ENCODE measurements at regions not wholly inside any gene's neighbourhood (a gene's known extent, or its start where the extent isn't known, plus 50 kb on each side); places are given as distances from the start of the nearest gene placed in this dataset.

DNA sequence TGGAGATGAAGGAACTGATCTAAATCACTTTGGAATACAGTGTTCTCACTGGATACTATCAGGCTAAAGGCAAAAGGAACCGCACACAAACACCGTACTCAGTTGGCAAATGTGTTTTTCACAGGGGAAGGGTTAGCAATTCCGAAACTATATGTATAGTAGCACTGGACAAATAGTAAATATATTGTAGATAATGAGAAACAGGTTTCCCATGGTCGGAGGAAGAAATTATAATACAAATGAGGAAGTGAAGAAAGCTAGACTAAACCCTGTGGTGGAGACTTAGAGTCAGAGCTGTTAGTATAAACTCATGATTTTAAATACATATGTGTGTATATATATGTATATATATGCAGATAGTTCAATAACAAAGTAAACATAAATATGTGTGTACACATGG is 414.1 kb upstream of the SALL1 start:
- DNase-seq: no peak

DNA sequence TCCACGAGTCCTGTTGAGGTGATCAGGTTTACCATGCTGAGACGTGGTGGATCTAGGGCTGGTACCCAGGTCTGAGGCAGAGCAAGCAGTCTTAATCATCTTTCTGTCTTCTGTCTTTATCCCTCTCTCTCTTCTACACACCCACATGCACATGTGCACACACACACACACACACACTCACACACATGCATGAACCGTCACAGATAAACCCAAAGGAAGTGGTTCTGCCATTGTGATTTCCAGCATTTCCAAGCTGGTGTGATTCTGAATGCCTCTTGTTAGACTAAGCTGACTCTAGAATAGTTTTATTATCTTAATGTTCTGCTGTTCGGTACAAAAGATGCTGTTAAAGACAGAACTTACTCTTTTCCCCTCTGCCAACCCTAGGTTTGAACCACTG is 411.8 kb upstream of the SALL1 start:
- DNase-seq: no peak

DNA sequence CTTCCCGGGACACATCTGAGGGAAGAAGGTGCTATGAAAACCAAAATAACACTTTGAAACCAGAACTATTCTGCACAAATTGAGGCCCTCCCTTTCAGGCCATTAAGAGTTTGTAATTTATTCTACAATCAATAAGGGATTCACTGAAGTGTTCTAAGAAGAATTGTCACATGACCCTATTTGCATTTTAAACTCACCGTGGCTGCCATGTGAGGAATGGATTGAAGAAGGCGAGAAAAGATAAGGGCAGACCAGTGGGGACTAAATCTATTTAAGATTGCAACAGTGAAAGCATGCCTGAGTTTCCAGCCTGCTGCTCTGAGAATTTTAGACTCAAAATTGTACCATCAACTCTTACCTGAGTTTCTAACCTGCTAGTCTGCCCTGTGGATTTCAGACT is 408.8 kb upstream of the SALL1 start:
- DNase-seq: no peak

DNA sequence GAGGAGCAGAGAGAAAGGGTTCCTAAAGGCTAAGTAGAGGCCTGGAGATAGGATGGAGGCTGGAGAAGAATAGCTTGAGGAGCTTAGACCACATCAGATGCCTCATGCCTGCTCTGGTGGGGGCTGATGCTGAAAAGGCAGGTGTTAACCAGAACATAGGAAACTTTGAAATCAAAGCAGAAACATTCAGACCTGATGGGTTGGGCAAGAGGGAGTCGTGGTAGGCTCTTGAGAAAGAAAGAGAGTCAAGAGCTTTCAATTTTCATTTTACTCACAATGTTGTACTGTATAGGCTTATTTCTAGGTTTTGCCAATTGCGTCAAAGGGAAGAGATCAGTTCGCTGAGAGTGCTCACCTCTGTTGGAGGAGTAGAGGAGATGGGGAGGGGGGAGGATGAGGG is 406.6 kb upstream of the SALL1 start:
- no peak for DNase-seq

DNA sequence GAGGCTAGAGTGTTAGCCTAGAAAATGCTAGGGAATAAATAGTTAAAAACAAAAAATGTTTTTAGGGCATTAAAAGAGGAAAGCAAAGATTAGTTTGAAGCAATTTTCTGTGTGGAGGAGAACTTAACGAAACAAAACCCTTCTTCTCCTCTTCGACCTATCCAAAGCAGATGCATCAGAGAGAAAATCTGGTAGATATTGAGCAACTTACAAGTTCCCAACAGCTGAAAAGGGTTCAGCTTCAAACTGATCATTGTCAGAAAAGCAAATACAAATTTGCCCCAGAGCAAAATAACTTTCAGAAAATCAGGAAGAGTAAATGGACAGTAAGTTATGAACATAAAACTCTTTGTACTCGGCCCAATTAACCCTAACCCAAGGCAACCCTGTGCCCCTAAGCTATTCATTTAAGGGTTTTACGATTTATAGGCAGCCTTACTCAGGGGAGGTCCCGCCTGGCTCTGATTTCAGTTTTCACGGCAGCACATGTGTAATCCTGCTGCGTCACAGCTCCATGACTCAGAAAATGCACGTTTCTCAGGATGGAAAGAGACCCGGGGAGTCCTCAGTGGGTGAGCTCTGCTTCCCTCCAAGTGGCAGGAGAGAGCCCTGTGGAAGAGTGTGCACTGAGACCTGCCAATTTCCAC is 405.7 kb upstream of the SALL1 start:
- DNase-seq: no peak

DNA sequence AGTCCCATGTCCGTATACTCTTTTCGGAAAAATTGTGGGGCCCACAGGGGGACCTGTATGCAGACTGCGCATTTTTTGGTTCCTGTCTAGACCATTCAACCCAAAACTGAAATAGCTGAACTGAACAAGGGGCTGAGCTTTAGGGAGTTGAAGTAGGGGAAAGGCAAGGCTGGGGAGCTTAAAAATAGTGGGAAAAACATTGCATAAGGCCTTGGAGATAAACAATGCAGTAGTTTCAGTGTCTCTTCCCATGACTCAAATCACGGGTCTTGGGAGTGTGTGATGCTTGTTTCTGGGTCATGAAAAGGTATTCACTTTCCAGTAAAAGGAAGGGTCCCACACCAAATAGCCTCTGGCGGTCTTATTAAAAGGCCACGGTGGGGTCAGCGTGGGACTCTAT is 402.8 kb upstream of the SALL1 start:
- DNase-seq: no peak

DNA sequence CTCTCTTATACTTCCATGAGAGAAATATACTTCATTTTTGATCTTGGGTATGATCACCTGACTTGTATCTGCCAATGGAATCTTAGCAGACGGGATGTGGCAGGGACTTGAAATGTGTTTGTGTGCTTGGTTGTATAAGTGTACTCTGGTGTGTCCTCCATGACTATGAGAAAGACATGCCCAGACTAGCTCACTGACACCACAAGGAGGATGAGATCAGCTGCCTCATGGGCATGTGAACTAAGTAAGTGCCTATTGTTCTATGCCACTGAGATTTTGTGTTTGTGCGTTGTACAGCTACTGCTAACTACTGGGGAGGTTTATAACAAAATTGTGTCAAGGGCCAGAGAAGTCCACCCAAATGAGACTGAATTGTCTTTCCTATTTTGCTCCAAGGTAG is 402.2 kb upstream of the SALL1 start:
- DNase-seq: no peak

DNA sequence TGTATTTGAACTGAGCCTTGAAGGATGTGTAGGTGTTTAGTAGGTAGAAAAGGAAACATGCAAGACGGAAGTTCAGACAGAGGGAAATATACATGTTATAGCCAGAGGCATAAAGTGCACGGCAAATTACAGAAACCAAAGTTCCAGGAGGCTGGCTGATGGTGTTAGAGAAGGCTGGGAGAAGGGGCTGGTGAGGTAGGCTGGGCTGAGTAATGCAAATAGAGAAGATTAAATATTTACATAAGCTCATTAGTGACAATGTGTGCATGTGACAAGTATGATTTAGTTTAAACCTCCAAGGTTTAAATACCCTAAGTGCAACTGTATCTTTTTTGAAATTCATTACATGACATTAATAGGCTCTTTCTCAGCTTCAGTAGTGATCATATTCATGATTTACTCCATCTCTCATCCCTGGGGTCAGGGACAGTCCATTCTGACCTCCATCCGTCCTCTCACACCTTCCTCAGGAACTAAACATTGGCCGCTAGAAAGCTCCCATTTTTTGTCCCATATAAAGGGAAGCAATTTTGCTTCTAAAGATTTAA is 399.8 kb upstream of the SALL1 start:
- no peak for DNase-seq

DNA sequence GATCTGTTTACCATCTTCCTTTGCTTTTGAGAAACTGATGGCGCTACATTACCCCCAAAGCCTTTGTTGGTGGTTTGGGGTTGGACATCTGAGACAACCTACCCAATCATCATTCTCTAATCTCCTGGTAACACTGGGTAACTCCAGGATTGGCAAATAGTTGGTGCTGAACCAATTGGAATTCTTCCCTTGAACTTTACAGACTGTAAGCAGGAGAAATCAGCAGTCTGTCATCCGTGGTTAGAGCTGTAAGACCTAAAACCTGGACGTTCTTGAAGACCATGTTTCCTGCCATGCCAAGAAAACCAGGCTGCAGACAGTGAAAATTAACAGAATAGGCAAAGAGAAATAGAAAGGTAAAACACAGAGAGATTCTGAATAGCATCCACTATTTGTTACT is 398.8 kb upstream of the SALL1 start:
- DNase-seq: no peak

DNA sequence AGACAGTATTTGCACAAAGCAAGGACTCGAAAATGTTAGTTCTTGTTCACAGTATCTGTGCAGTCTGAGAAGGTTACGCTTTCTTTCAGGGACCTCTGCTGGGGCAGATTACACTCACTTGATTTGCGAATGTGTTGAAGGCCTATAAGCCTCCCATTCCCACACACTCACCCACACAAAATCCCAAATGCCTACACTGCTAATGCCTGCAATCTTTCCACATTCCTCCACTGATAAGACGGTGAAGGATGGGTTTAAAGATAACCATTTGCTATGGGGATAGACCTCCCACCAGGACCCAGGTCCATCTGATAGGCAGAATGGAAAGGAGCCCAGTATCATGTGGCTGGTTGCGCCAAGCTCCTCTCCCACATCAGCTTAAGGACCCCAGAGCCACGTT is 394.9 kb upstream of the SALL1 start:
- no peak for DNase-seq

DNA sequence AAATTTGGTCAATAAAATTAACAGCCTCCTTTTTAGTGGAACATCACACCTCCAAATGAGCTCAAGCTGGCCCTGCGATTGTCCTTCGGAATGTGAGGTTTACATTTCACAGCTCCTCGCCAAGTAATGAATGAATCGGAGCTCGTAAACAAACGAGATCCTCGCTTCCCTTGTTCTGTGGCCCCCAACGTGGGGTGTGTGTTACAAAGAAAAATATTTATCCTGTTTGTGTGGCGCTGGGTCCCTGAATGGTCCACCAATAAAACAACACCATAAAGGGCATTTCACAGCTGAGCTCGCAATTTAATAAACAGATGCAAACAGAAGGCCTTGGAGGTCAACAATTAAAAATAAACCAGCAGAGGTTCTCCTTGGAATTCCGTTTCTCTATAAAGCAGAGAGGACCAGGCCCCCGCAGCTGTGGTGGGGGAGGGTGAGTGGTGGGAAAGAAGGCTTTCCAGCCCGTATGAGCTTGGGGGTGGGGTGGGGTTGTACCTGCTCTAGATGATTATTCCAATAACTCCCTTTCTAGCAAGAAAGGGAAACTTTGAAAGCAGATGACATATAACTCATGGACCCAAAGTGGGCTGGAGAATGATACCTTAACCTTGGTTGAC is 393.9 kb upstream of the SALL1 start:
- no peak for DNase-seq

DNA sequence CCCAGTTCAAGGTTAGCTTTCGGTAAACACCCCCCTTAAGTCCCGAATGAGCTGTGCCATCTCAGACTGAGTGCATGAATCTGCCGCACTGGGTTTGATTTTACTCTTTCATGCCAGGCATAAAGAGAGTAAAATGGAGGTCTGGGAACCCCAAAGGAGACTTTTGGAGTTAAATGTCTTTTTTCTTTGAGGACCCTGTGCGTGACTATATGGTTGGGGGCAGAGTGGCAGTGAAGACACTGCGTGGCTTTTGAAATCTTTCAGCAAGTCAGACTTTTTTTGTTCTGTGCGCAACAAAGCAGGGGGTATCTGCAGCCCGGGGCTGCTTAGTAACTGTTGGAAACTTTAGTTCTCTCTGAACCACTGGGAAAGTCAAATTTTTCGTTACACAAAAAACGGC is 392.9 kb upstream of the SALL1 start:
- no peak for DNase-seq

DNA sequence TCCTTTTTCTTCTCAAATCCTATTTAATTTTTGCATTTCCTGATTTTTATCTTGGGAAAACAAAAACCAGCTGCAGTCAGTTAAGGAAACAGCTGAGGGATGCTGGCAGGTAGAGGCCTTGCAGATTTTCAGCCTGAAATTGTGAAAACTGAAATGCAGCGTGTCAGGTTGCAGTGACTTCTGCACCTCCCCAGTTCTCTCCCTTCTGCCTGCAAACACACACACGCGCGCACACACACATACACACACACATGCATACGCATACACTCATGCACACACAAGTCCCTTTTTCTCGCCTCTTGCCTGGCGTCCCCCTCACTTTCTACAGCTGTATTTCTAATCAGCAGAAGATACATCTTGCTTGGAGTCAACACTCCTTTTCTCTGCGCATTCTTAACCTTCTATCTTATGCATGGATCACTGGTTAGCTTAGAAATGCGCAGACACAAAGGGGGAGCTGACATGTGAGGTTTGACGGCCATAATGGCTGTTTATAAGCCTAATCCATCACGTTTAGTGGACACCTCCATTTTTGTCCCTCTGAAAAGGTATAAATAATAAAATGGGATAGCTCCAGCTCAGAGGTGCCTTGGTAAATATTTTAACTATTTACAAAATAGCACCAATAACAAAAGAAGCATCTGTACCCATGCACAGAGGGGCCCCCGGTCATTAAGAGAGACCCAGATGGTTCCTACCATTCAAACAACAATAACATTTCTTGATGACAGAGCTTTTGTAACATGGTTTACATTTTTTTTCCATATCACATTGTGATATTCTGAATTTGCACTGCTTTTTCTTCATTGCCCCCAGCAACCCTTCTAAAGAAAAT is 392.1 kb upstream of the SALL1 start:
- DNase-seq: no peak

DNA sequence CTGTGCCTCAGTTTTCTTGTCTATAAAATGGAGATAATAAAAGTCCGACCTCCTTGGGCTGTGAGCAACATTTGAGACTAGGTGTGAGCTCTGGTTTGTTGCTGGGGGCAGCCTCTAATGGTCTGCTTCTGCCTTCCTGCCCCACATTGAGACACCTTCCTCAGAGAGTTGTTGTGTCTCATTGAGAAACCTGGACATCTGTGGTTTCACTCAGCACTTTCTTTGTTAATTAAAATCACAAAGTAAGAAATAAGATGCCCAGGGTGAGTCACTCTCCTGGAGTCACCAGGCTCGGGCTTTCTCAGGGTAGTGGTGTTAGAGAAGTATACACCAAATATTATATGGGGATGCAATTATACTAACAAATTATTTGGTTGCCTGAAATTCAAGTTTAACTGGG is 389.2 kb upstream of the SALL1 start:
- no peak for DNase-seq

DNA sequence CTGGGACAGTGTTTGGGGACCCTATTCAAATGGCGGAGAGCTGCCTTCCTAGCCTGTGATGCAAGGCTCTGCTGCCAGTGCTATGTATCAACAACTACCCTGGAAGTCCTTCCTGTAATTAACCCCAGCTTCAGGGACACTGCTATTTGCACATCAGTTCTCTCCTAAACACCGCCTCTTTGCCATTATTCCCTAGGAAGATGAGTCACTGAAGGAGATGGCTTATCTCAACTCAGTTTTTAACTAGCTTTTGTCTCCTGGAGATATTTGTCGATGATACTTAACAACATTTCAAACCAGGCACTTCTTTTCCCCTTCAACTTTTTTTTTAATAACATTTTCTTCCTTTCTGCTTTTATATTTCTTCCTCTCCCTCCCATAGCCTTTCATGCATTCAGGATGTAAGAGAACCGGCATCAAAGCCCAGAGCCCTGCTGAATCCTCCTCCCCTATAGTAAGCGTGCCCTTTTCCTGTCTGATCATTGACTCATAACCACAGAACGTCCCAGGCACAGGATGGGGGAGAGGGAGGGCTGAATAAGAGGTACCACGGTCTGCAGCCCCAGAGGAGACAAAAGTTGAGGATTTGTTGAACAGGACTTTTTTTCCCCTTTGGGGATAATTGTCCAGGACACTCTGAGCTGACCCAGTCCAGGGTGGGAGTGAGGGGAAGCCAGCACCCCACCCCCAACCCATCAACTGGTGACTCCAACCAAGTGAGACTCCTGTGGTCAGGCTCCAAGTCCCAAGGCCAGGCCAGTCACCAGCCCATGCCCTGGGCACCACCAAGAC is 387.8 kb upstream of the SALL1 start:
- no peak for DNase-seq

DNA sequence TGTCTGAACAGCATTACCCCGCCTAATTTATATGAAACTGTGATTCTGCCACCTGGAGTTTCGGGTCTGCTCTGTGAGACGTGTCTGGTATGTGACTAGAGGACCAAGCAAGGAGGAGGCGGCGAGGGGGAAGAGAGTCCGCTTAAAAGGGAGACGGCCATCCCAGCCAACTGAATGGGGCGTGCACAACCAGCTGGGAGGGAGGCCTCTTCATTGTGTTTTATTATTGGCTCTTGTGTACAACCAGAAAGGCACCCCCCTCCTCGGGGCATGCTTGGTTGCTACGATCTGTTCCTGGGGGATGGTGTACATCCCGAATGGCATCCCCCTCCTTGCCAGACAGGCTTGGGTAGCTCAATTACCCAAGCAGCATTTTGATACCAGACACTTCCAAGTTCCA is 384.5 kb upstream of the SALL1 start:
- DNase-seq: no peak

DNA sequence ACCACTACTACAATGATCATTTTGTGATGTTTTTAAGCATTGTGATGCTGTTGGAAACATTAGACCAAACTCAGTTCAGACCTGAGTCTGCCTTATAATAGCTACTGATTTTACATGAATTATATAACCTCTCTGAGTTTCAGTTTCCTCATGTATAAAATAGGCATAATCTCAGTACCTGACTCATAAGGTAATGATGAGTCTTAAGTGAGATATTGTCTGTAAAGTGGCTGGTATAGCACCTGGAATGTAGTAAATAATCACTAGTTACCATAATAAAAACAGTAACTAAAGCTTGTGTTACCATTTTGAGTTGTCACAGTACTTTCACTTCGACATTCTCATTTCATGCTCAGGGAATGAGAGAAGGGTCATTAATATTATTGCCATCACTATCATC is 381.5 kb upstream of the SALL1 start:
- no peak for DNase-seq

DNA sequence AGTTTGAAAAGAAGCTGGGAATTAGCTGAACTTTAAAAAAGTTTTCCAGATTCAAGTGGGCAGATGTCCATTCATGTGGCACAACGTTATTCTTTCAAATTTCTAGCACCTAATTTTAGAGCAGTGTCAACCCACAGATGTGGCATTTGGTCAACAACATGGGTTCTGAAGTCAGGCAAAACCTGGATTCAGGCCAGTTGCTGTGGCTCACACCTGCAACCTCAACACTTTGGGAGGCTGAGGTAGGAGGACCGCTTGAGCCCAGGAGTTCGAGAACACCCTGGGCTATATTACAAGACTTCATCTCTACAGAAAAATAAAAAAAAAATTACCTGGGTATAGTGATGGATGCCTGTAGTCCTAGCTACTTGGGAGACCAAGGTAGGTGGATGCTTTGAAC is 380.2 kb upstream of the SALL1 start:
- DNase-seq: no peak

DNA sequence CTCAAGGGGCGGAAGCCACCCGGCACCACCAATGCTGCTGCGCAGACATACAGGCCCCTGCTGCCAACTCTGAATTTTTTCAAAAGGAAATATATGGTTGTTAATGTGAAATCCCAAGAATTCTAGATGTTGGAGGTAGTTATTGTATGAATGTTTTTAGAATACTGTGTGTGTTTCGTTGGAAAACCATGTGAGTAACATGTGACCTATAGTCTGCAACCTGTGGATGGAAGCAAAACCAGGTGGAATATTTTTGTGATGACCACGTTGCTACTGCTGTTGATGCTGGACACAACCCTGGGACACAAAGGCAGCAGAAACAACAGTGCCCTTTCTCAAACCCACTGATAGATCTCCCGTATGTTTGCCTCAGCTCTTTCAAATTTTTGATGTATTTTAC is 376.3 kb upstream of the SALL1 start:
- DNase-seq: no peak

DNA sequence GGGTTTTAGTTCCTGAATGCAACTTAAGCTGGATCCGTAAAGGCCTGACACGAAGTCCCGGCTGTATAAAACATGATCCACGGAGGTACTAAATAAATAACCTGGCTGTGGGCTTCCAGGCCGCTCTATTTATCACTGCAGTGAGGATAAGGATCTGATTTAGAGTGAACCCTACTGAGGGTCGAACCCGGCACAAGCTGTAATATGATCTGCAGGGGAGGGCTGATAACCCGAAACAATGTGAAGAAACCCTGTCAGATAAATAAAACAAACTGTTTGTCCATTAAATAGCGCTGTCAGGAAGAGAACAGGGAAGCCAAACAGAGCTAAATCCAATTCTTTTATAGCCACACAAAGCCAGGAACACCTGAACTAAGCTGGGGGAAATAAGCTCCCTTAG is 375.6 kb upstream of the SALL1 start:
- no peak for DNase-seq

DNA sequence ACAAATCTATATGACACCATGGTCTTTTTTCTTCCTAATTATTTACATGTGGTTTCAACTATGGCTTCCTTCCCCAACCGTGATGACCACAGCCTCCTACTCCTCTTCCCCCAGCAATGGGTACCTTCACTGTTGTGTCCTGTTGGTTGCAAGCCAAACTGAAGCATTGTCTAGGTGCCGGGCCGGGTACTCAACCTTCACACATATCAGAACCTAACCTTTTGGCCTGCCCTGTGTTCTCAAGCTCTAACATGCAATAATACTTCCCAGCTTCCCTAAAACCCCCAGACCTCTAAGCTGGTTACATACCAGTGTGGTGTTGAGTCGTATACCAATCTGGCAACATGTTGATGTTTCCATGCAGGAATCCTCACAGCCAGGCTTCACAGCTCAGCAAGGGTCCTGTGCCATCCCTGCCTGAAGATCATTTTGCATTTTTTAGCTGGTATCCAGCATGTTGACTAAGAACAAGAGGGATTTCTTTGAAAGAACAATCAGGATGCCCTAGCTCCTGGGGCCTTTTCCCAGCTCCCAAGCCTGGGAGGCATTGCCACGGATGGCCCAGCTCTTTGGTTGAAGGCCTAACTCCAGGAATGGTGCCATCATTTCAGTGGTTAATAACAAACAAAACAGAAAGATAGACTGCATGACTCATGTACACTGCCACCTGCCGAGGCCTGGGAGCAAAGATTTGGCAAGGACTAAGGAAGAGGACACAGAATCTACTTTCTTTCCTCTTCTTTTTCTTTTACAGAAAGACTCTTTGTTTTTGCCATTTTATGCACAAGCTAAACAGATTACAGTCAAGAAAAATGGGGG is 373.7 kb upstream of the SALL1 start:
- no peak for DNase-seq

DNA sequence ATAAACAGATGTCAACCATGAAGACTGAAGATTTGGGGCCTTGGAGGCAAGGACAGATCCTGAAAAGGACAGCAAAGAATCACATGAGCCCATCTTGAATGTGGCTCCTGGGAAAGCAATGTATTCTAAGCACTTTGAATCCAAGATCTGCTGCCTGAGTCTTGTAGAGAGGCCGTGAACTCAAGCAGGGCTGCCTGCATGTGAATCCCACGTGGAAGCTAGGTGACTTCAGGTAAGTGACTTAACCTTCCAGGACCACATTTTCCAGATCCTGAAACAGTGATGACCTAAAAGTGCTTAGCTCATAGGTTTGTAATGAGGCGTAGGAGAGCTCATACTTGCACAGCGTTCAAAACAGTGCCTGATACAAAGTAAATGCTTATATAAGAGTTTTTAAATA is 373.0 kb upstream of the SALL1 start:
- no peak for DNase-seq
